ENCODE measurements at regions not wholly inside any gene's neighbourhood (a gene's known extent, or its start where the extent isn't known, plus 50 kb on each side); places are given as distances from the start of the nearest gene placed in this dataset.

- no peak for TF ChIP-seq POLR2A (IDR thresholded peaks at IDR 0.05)
- H3K36me3 ChIP-seq, result no peaks in the 10 kb centered on the region
- H3K4me3 ChIP-seq, result no peak overlapping the region
- no peak for DNase-seq
- H3K4me1 ChIP-seq, result no peaks in the 10 kb centered on the region
- H3K27ac ChIP-seq, result no peak overlapping the region
- H3K9me3 ChIP-seq, result no peaks in the 10 kb centered on the region
- no peaks in the 10 kb centered on the region for H3K27me3 ChIP-seq
Observed at GRCh38 chr1:79660129-79660528, 653.6 kb upstream of the ADGRL4 start.

- no peak overlapping the region for H3K4me3 ChIP-seq
- no peaks in the 10 kb centered on the region for H3K9me3 ChIP-seq
- no peak overlapping the region for H3K27ac ChIP-seq
- no peaks in the 10 kb centered on the region for H3K4me1 ChIP-seq
- no peaks in the 10 kb centered on the region for H3K27me3 ChIP-seq
- no peak for DNase-seq
- no peak for TF ChIP-seq CTCF (IDR thresholded peaks at IDR 0.05)
- TF ChIP-seq POLR2A (IDR thresholded peaks at IDR 0.05), result no peak
- H3K36me3 ChIP-seq, result no peaks in the 10 kb centered on the region
Observed at GRCh38 chr1:79657951-79658658, 651.6 kb upstream of the ADGRL4 start.

GRCh38 chr1:79655876-79656275 is 649.3 kb upstream of the ADGRL4 start:
- H3K36me3 ChIP-seq, result no peaks in the 10 kb centered on the region
- no peak overlapping the region for H3K27ac ChIP-seq
- H3K4me3 ChIP-seq, result no peak overlapping the region
- no peaks in the 10 kb centered on the region for H3K9me3 ChIP-seq
- no peaks in the 10 kb centered on the region for H3K27me3 ChIP-seq
- no peaks in the 10 kb centered on the region for H3K4me1 ChIP-seq
- DNase-seq, result no peak
- TF ChIP-seq POLR2A (IDR thresholded peaks at IDR 0.05) (no peak), CTCF (IDR thresholded peaks at IDR 0.05) (no peak)

- TF ChIP-seq POLR2A (IDR thresholded peaks at IDR 0.05), result no peak
- TF ChIP-seq CTCF (IDR thresholded peaks at IDR 0.05), result no peak
- no peaks in the 10 kb centered on the region for H3K36me3 ChIP-seq
- DNase-seq, result no peak
Observed at GRCh38 chr1:79652426-79652825, 645.9 kb upstream of the ADGRL4 start.

GRCh38 chr1:79648126-79648525 is 641.6 kb upstream of the ADGRL4 start:
- no peak for DNase-seq
- H3K27me3 ChIP-seq, result no peaks in the 10 kb centered on the region
- no peak overlapping the region for H3K4me3 ChIP-seq
- no peaks in the 10 kb centered on the region for H3K4me1 ChIP-seq
- no peak overlapping the region for H3K27ac ChIP-seq
- TF ChIP-seq CTCF (IDR thresholded peaks at IDR 0.05) (no peak), POLR2A (IDR thresholded peaks at IDR 0.05) (no peak)
- H3K36me3 ChIP-seq, result no peaks in the 10 kb centered on the region
- no peaks in the 10 kb centered on the region for H3K9me3 ChIP-seq

More at GRCh38 chr1:79652426-79652825, 645.9 kb upstream of the ADGRL4 start:
- Histone ChIP-seq H3K4me1 (no peaks in the 10 kb centered on the region), H3K27ac (no peak overlapping the region), H3K9me3 (no peaks in the 10 kb centered on the region), H3K27me3 (no peaks in the 10 kb centered on the region), H3K4me3 (no peak overlapping the region)

GRCh38 chr1:79646880-79647279 is 640.4 kb upstream of the ADGRL4 start:
- no peaks in the 10 kb centered on the region for H3K4me1 ChIP-seq
- H3K27ac ChIP-seq, result no peak overlapping the region
- H3K36me3 ChIP-seq, result no peaks in the 10 kb centered on the region
- TF ChIP-seq CTCF (IDR thresholded peaks at IDR 0.05) (no peak), POLR2A (IDR thresholded peaks at IDR 0.05) (no peak)
- no peaks in the 10 kb centered on the region for H3K9me3 ChIP-seq
- no peaks in the 10 kb centered on the region for H3K27me3 ChIP-seq
- DNase-seq, result no peak
- no peak overlapping the region for H3K4me3 ChIP-seq
